ENCODE measurements at regions not wholly inside any gene's neighbourhood (a gene's known extent, or its start where the extent isn't known, plus 50 kb on each side); places are given as distances from the start of the nearest gene placed in this dataset.

DNA sequence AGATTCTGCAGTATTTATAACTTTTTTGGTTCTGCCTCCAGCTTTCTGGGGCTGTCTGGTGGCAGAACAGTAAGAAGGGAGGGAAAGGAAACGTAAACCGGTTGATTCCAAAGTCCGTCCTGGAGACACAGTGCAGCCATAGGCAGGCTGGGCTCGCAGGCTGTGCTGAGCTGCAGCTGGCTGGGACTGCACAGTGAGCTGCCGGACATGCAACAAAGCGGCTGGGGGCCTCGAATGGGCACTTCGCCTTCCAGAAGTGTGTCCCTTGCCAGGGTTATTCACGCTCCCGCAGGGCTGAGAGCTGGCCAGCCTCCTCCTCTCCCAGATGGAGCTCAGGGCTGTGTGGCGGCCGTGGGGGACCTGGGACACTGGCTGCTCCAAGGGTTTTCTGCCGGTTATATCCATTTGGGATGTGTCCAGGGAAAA, 78.1 kb upstream of the CD93 start:
- H3K27ac ChIP-seq (ENCODE audit: low read depth), result no peak overlapping the region
- H3K4me3 ChIP-seq (ENCODE audit: low read depth, low read length), result no peak overlapping the region
- H3K36me3 ChIP-seq (ENCODE audit: insufficient read depth), result no peaks in the 10 kb centered on the region
- no peak for DNase-seq (ENCODE audit: extremely low spot score)
- WGBS, result 41% methylated on average over 13 of the region's 13 CpGs
- H3K4me1 ChIP-seq (ENCODE audit: insufficient read depth), result no peaks in the 10 kb centered on the region

DNA sequence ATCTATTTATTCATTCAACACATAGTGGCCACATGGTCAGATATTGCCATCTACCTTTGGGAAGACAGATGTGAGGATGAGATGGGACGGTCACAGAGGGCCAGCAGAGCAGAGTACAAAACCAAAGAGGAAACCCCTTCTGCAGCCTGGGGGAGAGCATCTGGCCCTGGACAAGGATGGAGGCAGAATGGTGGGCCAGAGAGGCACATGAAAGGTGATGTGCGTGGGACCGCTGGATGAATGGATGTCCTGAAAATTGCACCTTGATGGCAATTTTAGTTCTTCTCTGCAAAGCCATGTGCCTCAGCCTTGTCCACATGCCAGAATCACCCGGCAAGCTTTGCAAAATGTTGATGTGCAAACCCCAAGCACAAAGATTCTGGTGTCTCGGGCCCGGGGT, 77.4 kb upstream of the CD93 start:
- Histone ChIP-seq H3K36me3 (ENCODE audit: insufficient read depth) (no peaks in the 10 kb centered on the region), H3K4me3 (ENCODE audit: low read depth, low read length) (no peak overlapping the region), H3K4me1 (ENCODE audit: insufficient read depth) (no peaks in the 10 kb centered on the region), H3K27ac (ENCODE audit: low read depth) (no peak overlapping the region)
- WGBS, result 95% methylated on average over 6 of the region's 6 CpGs
- DNase-seq (ENCODE audit: extremely low spot score), result no peak

GRCh38 chr20:23162887-23163286, 76.8 kb upstream of the CD93 start:
- Histone ChIP-seq H3K27ac (ENCODE audit: low read depth) (no peak overlapping the region), H3K4me1 (ENCODE audit: insufficient read depth) (no peaks in the 10 kb centered on the region), H3K4me3 (ENCODE audit: low read depth, low read length) (no peak overlapping the region), H3K36me3 (ENCODE audit: insufficient read depth) (no peaks in the 10 kb centered on the region)
- DNase-seq (ENCODE audit: extremely low spot score), result no peak
- 98% methylated on average over 5 of the region's 5 CpGs for WGBS

- 87% methylated on average over 12 of the region's 12 CpGs for WGBS
Observed at GRCh38 chr20:23161968-23162696, 76.0 kb upstream of the CD93 start.

DNA sequence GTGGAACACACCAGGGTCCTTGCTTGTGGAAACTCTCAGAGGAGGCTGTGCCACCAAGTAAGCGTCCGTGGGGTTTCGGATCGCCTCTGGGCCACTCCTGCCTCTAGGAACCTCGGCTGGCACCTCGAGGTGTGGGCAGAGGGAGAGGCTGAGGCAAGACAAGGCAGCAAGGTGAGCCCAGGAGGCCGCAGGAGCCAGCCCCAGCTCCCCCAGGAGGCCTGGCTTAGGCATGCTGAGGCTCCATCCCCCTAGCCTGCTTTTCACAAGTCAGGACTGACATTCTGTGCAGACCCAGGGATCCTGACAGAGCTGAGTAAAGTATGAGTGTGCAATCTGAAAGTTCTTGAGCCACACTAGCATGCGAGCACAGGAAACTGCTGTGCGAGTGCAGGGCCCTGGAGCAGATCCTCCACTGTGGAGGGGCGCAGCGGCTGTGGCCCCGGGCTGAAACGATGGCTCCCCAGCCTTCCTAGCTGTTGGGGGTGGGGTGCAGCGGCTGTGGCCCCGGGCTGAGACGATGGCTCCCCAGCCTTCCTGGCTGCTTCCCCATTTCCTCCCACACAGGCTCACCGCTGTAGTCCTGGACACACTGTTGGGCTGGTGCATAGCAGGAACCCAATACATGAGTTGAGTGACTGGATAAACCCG, 75.2 kb upstream of the CD93 start:
- H3K27ac ChIP-seq (ENCODE audit: low read depth), result no peak overlapping the region
- no peaks in the 10 kb centered on the region for H3K36me3 ChIP-seq (ENCODE audit: insufficient read depth)
- WGBS, result 76% methylated on average over 18 of the region's 18 CpGs
- no peak overlapping the region for H3K4me3 ChIP-seq (ENCODE audit: low read depth, low read length)
- H3K4me1 ChIP-seq (ENCODE audit: insufficient read depth), result no peaks in the 10 kb centered on the region
- DNase-seq (ENCODE audit: extremely low spot score), result no peak

More at GRCh38 chr20:23161968-23162696, 76.0 kb upstream of the CD93 start:
- Histone ChIP-seq H3K4me3 (ENCODE audit: low read depth, low read length) (no peak overlapping the region), H3K36me3 (ENCODE audit: insufficient read depth) (no peaks in the 10 kb centered on the region), H3K4me1 (ENCODE audit: insufficient read depth) (no peaks in the 10 kb centered on the region), H3K27ac (ENCODE audit: low read depth) (no peak overlapping the region)
- peak; percentile 31 for DNase-seq (ENCODE audit: extremely low spot score)

DNA sequence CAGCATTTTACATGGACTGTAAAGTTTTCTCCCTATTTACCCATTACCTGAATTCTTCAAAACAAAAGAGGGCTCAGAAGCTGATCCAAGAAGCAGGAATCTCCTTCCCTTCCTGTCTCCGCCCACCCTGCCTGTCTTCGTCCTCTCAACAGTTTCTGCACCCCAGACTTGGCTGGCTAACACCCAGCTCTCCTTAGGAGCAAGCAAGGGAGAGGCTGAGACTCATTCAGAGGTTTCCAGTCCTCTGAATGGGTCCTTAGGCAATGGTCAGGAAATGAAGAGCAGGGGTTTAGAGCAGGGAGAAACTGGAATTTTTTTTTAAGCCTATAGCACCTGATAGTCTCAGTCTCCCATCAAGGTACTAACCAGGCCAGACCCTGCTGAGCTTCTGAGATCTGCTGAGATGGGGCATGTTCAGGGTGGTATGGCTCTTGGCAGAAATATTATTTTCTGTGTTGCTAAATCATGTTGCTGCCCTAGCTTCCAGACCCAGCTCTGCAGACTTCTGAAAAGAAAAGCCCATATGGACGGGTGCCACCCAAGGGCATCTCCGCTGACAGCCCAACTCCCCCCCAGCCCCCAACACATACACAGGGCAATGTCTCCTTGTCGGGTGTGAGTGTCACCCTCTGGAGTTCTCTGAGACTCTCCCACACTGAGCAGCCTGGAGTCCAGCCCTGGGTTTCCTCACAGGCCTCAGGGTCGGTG, 74.6 kb upstream of the CD93 start:
- H3K36me3 ChIP-seq (ENCODE audit: insufficient read depth), result no peaks in the 10 kb centered on the region
- H3K4me3 ChIP-seq (ENCODE audit: low read depth, low read length), result no peak overlapping the region
- WGBS, result 81% methylated on average over 6 of the region's 6 CpGs
- H3K27ac ChIP-seq (ENCODE audit: low read depth), result no peak overlapping the region
- H3K4me1 ChIP-seq (ENCODE audit: insufficient read depth), result no peaks in the 10 kb centered on the region
- no peak for DNase-seq (ENCODE audit: extremely low spot score)

DNA sequence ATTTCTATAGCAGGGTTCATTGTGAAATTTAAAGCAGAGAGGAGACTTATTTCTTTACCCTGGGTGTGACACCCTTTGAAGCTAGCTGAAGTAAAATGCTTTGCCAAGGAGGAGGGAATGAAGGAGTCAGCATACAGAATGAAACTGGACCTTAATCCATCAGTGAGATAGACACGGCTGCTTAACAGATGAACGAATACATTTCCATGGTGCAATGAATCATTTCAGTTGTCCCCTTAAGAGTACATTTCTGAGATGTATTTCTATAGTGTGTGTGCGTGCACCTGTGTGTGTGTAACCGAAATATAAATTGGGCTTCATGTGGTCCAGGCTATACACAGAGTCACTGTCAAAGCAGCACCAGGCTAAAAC, 73.8 kb upstream of the CD93 start:
- no peak overlapping the region for H3K27ac ChIP-seq (ENCODE audit: low read depth)
- H3K36me3 ChIP-seq (ENCODE audit: insufficient read depth), result no peaks in the 10 kb centered on the region
- H3K4me3 ChIP-seq (ENCODE audit: low read depth, low read length), result no peak overlapping the region
- 70% methylated on average over 4 of the region's 4 CpGs for WGBS
- DNase-seq (ENCODE audit: extremely low spot score), result no peak
- no peaks in the 10 kb centered on the region for H3K4me1 ChIP-seq (ENCODE audit: insufficient read depth)

- no peak for DNase-seq (ENCODE audit: extremely low spot score)
- H3K4me3 ChIP-seq (ENCODE audit: low read depth, low read length), result no peak overlapping the region
Observed at GRCh38 chr20:23159256-23159946, 73.3 kb upstream of the CD93 start.

GRCh38 chr20:23157734-23158133, 71.6 kb upstream of the CD93 start:
- no peak overlapping the region for H3K4me3 ChIP-seq (ENCODE audit: low read depth, low read length)
- H3K4me1 ChIP-seq (ENCODE audit: insufficient read depth), result no peaks in the 10 kb centered on the region
- no peak for DNase-seq (ENCODE audit: extremely low spot score)
- no peak overlapping the region for H3K27ac ChIP-seq (ENCODE audit: low read depth)
- H3K36me3 ChIP-seq (ENCODE audit: insufficient read depth), result no peaks in the 10 kb centered on the region
- 97% methylated on average over 15 of the region's 15 CpGs for WGBS

More at GRCh38 chr20:23159256-23159946, 73.3 kb upstream of the CD93 start:
- 72% methylated on average over 3 of the region's 3 CpGs for WGBS
- Histone ChIP-seq H3K27ac (ENCODE audit: low read depth) (no peak overlapping the region), H3K36me3 (ENCODE audit: insufficient read depth) (no peaks in the 10 kb centered on the region), H3K4me1 (ENCODE audit: insufficient read depth) (no peaks in the 10 kb centered on the region)

GRCh38 chr20:23156842-23157423, 70.8 kb upstream of the CD93 start:
- Histone ChIP-seq H3K4me3 (ENCODE audit: low read depth, low read length) (no peak overlapping the region), H3K4me1 (ENCODE audit: insufficient read depth) (no peaks in the 10 kb centered on the region), H3K27ac (ENCODE audit: low read depth) (no peak overlapping the region), H3K36me3 (ENCODE audit: insufficient read depth) (no peaks in the 10 kb centered on the region)
- no peak for DNase-seq (ENCODE audit: extremely low spot score)
- WGBS, result 91% methylated on average over 5 of the region's 5 CpGs

DNA sequence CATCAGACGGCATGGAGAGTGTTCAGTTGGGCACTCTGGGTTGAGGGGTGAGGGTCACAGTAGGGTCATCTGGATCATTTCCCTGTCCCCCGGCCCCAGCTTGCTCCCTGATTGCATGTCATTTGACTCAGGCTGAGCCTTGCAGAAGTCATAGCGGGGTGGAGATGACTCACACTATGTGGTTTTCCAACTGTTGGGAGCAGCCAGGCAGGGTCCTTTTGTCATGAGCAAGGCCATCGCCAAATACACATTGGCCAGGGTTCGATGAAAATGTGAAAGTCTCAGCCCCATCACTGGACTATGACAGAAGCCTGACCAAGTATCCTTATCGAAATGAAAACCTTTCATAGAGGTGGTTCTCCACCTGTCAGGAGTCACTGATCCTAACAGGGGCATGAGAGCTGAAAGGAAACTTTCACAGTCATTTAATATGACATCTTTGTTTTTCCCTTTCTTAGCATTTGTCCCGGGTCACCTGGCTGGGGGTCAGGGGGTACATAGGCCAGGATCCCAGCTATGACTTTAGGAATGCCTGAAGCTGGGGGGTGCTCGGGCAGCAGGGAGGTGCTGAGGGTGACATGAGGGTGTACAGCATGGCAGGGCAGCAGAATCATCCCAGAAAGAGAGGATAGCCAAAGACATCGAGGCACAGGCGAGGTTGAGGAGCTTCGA, 70.2 kb upstream of the CD93 start:
- H3K4me3 ChIP-seq (ENCODE audit: low read depth, low read length), result no peak overlapping the region
- 87% methylated on average over 11 of the region's 11 CpGs for WGBS
- DNase-seq (ENCODE audit: extremely low spot score), result no peak
- H3K27ac ChIP-seq (ENCODE audit: low read depth), result no peak overlapping the region
- H3K4me1 ChIP-seq (ENCODE audit: insufficient read depth), result no peaks in the 10 kb centered on the region
- H3K36me3 ChIP-seq (ENCODE audit: insufficient read depth), result no peaks in the 10 kb centered on the region

DNA sequence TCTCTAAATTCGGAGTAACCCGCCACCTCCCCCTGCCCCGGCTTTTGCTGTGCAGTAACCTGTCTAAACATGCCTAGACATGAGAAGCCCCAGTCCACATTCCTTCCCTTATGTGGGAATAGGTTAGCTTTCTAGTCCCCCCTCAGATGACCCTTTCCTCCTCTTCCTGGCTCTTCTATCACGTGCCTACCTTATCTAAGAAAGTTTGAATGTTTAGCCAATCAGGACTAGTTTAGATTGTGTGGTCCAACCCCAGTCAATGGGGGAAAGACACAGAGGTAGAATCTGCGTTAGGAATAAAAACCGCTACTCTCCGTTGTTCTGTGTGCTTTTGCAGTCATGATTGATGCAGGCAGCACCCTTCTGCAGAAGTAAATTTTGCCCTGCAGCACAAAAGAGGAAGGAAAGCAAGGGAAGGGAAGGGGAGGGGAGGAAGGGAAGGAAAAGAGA, 69.0 kb upstream of the CD93 start:
- no peak overlapping the region for H3K27ac ChIP-seq (ENCODE audit: low read depth)
- no peak for DNase-seq (ENCODE audit: extremely low spot score)
- no peak overlapping the region for H3K4me3 ChIP-seq (ENCODE audit: low read depth, low read length)
- H3K36me3 ChIP-seq (ENCODE audit: insufficient read depth), result no peaks in the 10 kb centered on the region
- 46% methylated on average over 7 of the region's 7 CpGs for WGBS
- H3K4me1 ChIP-seq (ENCODE audit: insufficient read depth), result no peaks in the 10 kb centered on the region

All from urinary bladder (tissue), 3 donors.